Stimulated activated CD4-positive, alpha-beta T cell treated with anti-CD3 and anti-CD28 coated beads, Interleukin-4, amount 100 ng/mL, for 48 hours (primary cell): ENCODE measurements at regions not wholly inside any gene's neighbourhood (a gene's known extent, or its start where the extent isn't known, plus 50 kb on each side); places are given as distances from the start of the nearest gene placed in this dataset.

Source experiments
- DNase-seq, 2 donors: peaks; one replicate each; pipeline ENCODE4 v3.0.0-alpha.2; 2020; ENCODE audit warnings: low read depth in 2 of 2

DNA sequence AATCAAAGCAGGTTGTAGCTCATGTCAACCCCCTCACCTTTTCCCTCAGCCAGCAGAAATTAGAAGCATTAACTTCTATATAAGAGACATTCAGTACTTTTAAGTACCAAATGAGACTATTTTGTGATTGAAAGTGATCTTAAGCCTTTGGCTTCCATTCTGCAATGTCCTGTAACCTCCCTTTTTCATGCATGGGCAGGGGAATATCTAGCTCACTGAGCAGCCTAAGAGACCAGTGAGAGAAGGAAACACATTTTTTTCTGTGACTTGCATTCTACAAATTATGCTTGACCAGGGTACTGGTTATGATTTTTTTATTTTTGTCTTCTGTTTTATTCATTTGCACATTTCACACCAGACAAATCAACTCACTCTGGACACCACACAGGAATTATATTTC lies 369.6 kb downstream of the KCTD12 start:
- DNase-seq, result no peak

DNA sequence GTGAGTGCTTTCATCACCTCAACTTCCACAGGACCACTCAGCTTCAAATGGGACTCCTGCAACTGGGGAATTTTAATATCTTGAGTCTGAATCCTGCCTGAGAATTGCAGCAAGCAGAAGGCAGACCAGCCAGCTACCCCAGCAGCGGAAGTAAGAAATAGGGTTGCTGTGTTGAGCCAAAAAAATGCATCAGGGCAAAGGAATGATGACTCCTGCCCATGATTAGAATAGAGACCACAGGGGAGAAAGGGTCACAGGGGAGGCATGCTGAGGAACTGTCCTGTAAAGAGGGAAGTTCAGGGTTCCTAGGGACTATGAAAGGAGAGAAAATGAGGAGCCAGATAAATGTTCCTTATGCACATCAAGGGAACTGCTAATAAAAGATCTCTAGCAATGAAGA lies 370.2 kb downstream of the KCTD12 start:
- DNase-seq, result no peak

DNA sequence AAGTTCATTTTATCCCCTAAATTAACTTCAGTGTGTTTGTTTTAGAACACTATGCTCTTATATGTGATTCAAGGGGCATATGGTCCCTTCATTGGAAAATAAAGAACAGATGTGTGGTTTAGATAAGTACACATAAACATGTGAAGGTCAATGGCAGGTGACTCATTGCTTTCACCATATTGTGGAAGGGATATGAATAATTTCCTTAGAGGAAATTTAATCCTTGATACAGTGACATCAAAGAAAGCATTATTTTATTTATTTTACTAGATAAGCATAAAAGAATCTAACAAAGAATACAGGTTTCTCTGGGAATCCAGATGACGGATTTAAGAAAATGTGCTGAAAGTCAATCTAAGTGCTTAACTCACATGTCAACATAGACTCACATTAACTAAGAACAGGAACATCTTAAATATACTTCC lies 373.5 kb downstream of the KCTD12 start:
- no peak for DNase-seq

DNA sequence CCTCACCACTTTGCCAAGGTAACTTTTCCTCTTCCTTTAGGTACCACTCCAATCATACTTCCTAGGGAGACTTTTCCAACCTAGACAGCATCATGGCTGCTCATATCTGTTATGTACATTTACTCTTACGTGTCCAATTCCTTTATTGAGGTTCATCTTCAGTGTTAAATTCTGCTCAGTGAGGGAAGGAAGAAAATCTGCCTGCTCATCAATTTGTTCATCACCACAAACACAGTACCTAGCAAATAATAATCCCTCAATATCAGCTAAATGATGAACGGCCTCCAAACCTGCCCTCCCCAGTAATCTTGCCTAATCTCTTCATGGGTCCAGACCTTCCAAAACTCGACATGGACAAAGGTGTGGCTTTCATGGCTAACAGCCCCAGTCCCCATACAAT lies 380.8 kb downstream of the KCTD12 start:
- no peak for DNase-seq

DNA sequence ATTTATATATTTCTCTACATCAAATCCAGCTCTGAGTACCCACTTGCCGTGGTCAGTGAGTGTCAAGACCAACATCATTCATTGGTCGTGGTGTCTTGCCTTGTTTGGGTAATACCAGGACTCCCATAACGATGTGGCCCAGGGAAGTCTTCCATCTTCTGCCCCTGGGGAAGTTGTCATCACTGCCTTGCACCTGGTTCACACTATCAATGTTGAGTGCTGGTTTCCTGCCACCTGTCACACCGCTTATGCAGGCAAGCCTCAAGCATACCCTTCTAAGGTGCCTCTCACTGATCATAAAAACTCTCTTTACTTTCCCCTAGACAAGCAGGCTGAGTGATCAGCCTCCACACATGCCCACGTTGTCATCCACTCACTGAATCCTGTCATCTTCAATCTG lies 382.4 kb downstream of the KCTD12 start:
- no peak for DNase-seq

DNA sequence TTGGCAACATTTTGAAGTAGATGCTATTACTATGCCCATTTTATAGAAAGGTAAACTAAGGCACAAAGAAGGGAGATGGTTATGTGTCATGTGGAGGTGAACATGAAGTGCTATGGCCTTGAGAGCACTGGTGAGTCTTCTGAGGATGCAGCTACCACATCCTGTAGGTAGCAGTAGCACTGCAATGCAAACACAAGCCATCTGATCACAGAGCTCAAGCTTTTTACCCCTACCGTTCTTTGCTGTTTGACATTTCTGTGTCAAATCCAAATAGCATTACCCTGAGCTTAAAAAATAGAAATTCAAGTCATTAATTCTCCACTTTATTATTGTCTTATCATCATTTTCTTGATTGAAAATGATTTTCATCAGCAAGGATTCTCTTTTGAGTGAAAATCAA lies 382.9 kb downstream of the KCTD12 start:
- DNase-seq, result no peak

DNA sequence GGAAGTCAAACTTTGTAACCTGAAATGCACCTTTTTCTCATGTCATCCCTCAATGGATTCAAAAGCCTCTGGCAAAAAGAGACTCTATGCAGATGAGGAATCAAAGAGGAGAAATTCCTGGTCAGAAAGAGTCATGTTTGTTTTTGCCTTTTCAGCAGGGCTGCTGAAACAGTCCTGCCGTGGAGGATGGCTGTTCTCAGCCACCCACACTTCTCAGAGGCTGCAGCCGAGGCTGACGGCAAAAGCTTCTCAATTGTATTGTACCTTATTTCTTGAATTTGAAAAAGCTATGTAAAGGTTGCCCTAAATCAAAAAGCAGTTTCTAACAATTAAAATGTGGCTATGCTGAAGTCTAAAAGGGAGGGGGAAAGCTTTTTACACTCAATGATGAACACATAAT lies 385.3 kb downstream of the KCTD12 start:
- no peak for DNase-seq

DNA sequence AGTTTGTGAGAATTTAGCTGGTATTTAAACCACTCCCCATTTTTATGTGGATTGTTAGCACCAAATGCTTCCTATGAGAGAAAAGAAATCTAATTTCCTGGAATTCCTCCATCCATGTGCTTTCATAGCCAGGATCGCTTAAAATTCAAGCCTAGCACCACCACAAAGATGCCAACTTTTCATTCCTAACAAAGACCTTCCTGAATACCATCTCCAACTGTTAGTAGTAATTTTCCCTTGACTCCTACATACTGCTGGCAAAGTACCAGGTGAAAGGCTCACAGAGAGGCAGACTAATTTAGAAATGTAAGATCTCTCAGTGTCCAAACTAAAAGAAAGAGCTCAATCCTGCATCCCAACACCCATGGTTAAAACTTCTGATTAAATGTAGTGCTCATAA lies 386.3 kb downstream of the KCTD12 start:
- no peak for DNase-seq

DNA sequence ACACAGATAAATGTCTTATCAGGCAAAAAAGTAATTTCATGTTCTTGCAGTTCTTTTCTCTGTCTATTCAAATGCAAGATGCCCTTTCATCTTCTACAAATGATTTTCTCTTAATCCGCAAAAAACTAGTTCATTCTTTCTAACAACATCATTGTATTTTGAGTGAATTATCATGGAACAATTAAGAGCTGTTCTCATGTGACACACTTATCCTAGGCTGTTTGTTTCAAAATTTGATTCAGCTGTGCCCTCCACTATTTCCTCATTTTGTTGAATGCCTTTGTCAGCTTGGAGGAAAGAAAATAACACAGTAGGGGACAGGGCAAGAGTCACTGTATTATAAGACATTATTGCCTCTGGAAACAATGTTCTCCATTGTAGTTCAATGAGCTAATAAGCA lies 396.9 kb downstream of the KCTD12 start:
- no peak for DNase-seq

DNA sequence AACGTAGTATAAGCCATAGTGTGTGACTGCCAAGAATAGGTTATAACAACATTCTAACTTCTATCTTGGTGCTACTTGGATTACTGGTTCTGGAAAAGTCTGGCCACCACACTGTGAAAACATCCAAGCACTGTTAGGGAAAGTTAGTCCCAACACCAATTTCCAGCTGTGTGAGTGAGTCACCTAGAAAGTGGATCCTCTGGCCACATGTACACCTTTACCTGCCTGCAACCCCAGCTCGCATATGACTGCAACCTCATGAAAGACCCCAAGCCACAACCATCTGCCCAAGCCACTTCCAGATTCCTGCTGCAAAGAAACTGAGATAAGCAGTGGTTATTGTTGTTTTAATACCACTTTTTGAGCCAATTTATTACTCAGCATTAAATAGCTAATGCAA lies 404.5 kb downstream of the KCTD12 start:
- no peak for DNase-seq

DNA sequence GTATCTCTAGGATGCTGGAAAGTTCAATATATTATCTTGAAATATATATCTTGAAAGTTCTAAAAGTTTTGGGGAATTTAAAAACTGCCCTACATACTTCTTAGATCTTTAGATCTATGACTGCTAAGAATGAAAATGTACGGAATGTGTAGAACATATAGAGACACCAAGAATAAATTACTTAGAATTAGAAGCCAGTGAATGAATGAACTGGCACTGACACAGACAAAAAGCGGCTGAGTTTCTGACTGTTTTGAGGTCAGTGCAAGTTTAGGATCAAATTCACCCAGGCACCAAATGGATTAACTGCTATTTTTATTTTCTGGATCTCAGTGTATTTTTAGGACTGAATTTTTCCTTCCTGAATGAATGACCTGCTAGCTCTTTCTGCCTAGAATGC lies 411.2 kb downstream of the KCTD12 start:
- DNase-seq, result no peak

DNA sequence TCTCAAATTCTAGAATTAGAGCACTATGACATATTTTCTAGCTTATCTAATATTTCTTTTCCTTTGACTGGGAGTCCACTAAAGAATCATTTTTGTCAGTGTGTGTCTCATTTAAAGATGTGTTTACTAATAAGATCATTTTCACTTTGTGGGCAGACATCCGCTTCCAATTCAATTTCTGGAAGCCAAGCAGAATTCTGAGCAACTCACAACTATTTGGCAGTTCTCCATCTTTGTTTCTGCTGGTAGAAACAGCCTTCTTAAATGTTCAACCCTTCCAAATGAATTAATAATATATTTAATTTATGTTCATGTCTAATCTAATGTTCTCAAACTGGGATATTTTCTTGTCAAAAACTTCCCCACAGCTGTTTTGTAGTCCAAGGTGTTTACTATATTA lies 411.8 kb downstream of the KCTD12 start:
- DNase-seq, result no peak

DNA sequence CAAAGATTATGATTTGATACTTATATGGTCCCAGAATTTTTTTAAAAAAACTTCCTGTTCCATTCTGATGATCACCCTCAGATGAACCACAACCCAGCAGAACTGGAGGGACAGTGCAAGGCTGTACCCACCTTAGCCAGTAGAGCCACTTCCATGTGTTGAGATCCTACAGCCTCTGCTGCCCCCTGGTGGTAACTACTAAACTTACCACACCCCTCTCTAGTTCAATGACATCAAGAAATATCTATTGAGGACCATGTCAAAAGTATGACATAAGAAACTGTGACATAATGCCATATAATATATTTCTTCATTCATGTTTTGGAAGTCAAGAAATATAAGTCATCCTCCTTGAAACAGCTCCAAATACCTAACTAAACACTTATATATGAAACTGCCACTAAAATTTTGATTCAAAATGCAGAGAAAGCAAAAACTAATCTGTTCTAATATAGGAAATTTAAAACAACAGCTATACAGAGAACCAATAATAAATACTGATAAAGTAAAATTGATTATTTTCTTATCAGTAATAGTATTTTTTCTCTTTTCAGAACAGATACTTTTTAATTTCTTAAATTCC lies 412.6 kb downstream of the KCTD12 start:
- peak; percentile 55 to 63 for DNase-seq

DNA sequence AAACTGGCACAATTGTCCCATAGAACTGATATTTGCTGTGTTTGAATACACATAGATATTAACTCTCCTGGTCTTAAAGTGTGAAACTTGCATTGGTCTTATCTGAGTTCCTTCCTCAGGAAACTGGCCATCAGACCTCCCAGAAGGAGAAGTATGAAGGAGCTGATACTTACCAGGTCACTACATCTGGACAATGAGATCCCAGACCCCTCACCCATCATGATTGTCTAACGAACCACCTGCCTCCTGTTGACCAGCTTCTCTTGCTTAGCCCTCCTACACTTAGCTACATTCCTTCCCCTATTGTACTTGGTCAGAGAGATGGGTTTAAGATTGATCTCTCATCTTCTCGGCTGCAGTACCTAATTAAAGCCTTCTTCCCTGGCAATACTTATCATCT lies 413.3 kb downstream of the KCTD12 start:
- no peak for DNase-seq

DNA sequence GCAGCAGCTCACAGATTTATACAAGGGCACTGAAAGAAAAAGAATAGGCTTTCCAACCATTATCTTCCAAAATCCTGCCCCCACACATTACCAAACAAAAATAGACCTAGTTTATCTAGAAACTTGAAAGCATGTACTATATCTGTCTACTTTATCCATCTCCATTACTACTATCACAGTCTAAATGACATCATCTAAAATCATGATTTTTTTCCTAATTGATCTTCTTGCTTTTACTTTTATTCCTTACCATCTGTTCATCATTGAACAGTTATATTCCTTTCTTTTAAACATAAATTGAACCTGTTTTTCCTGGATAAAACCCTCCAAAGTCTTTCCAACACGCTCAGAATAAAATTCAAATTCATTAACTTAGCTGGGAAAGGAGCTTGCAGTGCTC lies 414.7 kb downstream of the KCTD12 start:
- no peak for DNase-seq

DNA sequence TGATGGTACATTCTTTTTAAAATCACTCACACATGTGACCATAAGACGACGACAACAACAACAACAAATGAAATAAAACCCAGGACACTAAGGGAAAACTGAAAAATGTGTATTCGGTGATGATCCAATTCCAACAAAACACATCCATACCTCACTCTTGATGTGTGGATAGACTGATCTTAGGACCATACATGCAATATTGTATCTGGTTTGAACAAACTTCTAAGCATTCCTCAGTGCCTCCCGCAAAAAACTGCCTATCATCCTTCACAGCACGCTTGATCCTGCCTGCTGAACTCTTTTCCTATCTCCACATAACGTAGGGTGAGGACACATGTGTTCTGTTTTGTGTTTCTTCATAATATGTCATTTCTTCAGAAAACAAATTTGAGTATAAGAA lies 415.2 kb downstream of the KCTD12 start:
- no peak for DNase-seq

DNA sequence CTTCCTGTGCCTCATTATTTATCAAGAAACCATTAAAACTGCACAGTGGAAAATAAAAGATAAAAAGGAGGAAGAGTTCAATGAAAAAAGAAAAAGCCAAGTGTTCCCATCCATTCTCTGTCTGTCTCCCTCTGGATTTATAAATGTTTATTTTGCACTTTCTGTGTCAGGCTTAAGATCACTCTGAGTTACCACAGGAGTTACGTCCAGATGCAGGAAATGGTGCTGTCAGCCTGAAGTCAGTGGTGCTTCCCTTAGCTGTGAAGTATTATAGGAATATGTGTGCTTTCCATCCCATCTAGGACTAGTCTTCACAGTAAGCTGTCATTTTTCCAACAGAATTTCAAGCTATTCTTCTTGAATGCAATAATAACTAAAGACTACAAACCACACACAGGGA lies 420.2 kb downstream of the KCTD12 start:
- DNase-seq, result no peak

DNA sequence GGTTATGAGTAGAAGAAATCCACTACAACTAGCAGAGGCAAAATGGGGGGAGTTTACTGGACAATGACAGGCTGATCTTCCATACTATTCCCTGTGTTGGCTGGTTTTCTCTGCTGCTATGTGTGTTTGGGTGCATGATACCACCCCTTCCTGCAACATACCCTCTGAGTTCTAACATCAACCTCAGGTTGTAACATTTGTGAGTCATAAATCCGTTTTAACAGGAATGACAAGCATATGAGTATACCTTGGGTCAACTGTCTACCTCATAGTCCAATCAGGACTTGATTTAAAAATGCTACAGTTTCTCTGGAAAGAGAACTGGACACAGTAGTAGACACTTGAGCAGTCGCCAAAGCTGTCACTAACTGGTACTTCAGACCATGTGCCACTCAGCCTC lies 422.9 kb downstream of the KCTD12 start:
- no peak for DNase-seq

DNA sequence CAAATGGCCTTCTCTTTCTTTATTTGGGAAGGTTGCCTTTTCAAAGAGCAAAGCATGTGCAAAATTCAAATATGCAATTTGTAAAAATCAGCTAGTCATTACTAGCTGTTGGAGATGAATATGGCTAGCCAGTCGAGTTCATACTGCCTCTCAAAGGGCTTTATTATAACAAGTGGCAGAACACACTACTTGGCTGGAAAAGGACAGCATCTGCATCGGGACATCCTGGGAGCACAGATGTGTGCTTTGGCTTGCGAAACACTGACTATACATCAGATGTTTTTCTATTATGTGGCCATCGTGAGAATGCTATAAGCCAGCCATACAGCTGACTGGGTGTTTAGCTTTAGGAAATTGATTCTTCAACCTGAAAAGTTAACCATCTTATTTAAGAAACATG lies 424.2 kb downstream of the KCTD12 start:
- DNase-seq, result no peak

DNA sequence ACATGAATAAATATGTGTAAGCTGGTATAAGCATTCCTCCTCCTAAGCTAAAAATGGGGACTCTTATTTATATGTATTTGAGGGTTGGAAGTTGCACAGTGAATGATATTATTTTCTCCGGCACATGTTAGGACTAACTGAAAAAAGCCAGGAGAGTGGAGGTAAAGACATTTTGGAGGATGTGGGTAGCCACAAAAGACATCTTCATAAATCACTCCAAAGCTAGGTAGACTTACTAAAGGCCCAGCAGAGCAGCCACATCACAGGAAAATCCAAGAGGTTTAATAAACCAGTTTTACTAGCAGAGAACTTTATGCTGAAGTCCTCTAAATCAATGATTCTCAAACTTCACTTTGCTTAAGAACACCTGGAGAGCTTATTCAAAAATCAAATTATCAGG lies 424.7 kb downstream of the KCTD12 start:
- no peak for DNase-seq

DNA sequence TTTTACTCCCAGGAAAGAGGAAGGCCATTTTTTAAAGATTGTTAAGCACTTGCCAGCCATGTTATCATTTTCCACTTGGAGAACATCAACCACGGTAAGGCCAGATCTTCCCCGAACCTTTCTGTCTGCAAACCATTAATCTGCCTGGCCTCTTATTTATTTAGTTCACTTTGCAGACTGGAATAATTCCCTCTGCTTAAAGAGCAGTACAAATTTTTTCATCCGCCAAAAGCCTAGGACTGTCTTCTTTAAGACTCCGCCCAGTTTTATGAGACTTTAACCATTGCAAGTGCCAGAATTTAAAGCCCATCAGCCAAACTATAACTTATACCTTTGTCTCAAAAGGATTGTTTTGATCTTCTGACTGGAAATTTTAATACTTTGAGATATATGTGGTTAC lies 426.3 kb downstream of the KCTD12 start:
- DNase-seq, result no peak

DNA sequence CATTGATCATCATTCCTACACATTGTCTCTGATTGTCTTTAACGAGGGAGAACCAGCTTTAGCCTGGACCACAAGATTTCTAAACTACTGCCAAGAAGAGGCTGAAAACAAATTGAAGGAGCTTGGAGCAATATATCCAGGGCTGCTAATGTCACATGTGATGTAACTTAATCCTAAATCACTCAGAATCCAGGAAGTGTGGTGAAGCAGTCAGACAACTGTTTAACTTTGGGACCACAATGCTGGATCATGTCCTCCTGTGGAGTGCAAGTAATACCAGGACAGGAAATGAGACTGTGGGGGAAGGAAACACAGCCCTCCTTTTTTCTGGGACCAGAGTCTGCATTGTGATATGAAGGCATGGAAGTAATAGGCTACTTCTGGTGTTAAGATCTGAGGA lies 430.2 kb downstream of the KCTD12 start:
- DNase-seq, result no peak

DNA sequence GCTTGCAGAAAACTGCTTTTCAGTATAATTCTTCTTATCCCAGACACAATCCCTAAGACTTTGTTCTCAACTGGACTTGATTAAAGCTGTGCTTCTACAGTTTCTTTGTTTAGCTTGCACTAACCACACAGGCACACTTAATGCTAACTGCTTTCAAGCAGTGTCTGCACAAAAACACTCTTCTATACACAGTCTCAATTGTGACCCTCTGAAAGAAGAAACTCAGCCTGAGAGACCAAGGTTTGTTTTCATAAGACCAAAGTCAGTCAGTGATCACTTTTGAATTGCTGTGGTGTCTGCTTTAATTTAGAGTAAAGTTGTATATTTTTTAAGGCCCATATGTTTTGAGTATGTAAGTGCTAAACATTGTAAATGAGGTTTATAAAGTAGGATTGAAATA lies 431.2 kb downstream of the KCTD12 start:
- DNase-seq, result no peak

DNA sequence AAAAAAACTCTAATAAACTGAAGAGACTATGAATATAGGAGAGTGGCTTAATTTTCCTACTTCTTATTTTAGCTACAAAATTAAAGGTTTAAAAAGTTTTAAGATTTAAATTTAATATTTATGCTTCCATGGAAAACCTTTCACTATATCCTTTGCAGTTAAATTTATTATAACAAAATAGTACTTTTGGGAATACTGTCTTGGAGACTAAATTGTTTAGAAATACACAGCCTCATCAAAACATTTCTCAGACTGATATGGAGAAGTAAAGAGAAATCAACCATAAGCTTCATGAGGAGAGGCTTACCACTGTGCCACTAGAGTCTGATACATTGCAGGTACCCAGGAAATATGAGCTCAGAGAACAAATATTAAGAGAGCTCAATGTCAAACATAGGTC lies 436.5 kb downstream of the KCTD12 start:
- no peak for DNase-seq

DNA sequence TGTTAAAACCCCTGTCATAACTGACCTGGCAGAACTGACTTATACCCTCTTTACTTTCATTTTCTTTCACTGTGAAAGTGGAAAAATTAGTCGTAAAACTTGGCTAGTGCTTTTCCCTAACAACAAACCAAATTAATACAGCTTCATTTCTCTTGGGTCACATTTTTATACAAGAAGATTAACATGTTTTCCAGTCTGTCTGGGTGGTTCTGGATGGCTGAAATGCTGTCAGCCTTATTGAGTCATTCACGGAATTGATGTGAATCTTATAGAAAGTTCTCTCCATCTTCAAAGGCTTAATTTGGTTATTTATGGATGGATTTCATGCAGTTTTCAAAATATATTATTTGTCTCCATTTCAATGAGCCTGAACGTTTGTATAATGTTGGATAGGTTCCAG lies 440.0 kb downstream of the KCTD12 start:
- DNase-seq, result no peak
